SK-N-DZ (cell line): ENCODE measurements at regions not wholly inside any gene's neighbourhood (a gene's known extent, or its start where the extent isn't known, plus 50 kb on each side); places are given as distances from the start of the nearest gene placed in this dataset.

ENCODE experiments used
- DNase-seq: peaks from one replicate; pipeline ENCODE4 v3.0.0-alpha.2; 2015; ENCODE audit warnings: low spot score

DNA sequence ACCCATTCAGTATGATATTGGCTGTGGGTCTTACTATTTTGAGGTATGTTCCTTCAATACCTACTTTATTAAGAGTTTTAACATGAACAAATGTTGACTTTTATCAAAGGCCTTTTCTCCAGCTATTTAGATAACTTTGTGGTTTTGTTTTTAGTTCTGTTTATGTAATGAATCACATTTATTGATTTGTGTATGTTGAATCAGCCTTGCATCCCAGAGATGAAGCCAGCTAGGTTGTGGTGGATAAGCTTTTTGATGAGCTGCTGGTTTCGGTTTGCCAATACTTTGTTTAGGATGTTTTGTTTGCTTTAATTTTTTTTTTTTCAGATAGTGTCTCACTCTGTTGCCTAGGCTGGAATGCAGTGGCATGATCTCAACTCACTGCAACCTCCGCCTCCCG, 609.0 kb upstream of the COX7C start:
- DNase-seq = no peak

DNA sequence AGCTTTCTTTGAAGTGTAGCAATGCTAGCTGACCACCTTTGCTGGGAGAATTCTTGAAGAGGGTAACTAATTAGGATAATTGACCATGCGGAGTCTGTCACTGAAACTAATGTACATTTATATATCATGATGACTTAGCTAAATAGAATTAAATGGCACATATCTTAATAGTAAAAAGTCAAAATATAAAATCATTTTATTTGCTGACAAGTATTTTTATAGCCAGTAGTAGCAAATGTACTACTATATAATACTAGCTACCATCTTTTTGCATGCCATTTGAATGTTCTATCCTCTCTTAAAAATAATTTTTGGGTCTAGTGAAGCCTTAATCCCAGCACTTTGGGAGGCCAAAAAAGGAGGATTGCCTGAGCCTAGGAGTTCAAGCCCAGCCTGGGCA, 605.8 kb upstream of the COX7C start:
- DNase-seq = no peak

DNA sequence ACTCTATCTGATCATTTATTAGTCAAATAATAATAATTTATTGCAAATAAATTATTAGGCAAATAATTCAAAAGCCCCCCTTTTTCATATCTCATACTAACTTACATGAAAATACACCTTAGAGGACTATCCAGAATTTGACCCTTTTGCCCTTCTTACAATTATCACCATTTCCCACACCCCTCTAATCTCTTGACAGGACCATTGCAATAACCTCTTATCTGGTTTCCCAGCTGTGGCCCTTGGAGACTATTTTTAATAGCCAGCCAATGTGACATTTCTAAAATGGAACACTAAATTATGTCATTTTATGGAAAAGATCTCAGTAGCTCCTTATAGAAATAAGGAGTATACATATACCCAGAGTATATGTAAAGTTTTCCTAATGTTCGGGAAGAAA, 588.4 kb upstream of the COX7C start:
- no peak for DNase-seq

DNA sequence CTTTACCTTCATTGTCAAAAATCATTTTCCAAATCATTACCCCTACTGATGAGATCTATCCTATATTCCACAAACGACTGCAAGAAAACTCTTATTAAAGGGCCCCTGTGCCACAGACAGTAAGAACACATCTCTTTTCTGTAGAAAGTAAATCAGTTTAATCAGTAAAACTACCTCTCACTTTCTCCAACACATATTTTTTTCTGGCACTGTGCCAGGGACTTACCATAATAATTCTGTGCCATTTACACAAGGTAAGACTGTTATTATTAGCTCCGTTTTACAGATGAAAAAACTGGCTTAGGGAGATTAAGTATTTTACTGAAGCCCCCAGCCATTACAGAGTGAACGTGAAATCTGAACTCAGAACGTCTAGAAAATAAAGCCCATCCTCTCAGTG, 587.0 kb upstream of the COX7C start:
- DNase-seq = no peak

DNA sequence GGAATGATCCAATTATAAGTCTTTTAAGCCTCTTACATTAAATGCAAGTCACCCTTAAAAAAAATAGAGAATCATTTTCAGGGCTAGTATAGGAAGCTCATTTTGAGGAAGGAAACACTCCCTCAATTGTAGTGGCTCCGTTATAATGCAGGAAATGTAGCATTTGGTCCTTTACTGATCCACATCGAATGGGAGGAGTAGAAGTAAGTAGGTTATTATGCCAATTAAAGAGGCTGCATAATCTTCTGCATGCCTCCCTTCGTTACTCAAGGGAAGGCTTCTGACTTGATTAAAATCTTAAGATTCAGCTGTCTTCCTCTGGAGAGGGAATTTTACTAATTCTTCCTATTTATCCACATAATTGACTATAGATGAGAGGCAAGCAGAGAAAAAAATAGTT, 579.2 kb upstream of the COX7C start:
- no peak for DNase-seq

DNA sequence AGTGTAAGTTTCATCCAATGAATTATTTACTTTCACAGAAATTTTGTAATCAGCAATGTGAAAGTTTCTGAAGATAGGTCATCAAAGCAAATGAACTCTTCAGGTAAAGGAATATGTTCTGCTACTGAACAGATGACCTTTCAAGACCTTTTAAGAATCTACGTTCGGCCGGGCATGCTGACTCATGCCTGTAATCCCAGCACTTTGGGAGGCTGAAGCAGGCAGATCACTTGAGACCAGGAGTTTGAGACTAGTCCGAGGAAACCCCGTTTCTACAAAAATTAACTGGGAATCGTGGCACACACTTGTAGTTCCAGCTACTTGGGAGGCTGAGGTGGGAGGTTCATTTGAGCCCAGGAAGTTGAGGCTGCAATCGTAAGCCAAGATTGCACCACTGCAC, 578.4 kb upstream of the COX7C start:
- no peak for DNase-seq

DNA sequence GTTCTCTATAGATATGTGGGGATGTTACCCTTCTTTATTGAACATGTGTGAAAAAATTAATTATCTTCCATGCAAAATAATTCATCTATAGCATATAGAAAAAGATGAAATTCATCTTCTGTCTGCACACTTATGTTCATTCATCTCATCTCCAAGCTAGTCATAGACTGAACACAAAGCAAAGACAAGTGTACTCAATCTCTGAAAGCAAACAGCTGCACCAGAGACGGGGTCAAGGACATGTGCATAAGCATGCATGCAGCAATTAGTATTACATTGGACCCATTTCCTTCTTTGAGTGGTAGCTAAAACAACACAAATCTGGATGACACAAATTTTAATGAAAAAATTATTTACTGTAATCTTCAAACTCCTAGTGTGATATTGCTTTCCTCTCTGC, 547.0 kb upstream of the COX7C start:
- DNase-seq = no peak

DNA sequence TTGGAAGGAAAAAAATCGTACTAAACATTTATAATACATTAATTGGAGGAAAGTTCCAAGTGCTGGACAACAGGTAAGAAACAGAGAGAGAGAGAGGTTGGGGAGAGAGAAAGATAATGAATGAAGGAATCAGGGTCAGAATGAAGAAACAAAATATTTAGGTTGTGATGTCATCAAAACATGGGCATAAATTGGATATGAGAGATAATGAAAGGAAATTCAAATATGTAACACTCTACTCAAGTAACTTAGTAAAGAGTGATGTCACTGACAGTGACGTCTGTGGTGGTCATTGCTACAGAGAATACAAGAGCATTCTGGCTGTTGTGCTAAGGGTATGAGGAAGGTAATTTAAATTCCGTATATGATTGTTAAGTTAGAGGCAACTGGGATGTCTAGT, 543.4 kb upstream of the COX7C start:
- no peak for DNase-seq

DNA sequence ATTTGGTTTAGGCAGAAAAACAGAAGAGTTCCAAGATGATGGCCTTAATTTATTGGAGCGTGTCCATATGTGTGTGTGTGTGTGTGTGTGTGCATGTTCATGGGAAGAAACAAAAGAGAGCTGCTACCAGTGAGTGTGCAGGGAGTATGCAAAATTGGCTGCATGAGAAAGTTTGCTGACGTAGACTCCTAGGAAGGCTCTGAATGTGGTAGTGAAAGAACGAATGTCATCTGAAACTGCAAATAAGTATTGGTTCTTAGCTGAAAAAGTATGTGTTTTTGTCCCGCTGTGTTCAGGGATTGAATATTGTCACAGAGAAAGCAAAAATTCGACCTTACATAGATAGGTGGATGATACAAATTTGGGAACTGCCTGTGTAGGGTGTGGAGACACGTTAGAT, 542.6 kb upstream of the COX7C start:
- DNase-seq = no peak

DNA sequence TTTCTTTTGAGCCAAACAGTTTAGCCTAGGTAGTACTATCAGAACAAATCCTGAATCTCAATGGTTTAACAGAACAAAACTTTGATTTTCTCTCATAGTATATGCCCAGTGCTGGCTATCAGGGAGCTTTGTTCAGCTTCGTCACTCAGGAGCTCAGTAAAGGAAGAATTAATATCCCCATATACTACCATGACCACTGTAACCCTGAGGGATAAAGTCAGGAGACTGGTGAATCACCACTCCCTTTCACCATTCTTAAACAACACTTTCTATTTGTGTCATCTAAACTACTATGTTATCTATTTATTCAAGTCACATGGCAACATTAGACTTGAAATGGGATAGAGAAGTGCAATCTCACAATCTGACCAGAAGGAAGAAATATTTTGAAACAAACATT, 522.6 kb upstream of the COX7C start:
- DNase-seq = no peak

DNA sequence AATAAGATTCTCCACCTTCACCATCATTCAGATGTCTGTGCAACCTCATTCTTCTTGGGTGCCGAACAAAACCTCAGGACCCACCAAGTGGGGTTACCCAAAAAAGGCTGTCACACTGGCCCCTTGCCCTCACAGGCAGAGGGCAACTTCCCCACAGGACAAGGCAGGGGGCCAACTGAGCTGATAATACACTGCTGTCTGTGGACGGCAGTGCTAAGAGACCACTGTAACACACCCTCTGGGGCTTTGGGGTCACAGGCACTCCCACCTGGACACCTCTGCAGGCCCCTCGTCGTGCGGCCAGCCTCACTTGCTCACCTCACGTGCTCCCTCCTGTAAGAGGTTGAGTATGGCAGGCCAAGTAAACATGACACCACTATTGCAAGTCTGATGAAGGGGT, 515.8 kb upstream of the COX7C start:
- no peak for DNase-seq

DNA sequence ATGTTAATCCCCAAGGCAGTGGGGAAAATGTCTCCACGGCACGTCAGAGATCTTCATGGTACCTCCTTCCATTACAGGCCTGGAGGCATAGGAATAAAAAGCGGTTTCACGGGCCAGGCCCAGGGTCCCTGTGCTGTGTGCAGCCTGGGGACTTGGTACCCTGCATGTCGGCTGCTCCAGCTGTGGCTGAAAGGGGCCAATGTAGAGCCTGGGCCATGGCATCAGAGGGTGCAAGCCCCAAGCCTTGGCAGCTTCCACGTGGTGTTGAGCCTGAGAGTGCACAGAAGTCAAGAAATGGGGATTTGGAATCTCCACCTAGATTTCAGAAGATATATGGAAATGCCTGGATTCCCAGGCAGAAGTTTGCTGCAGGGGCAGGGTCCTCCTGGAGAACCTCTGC, 508.9 kb upstream of the COX7C start:
- no peak for DNase-seq

DNA sequence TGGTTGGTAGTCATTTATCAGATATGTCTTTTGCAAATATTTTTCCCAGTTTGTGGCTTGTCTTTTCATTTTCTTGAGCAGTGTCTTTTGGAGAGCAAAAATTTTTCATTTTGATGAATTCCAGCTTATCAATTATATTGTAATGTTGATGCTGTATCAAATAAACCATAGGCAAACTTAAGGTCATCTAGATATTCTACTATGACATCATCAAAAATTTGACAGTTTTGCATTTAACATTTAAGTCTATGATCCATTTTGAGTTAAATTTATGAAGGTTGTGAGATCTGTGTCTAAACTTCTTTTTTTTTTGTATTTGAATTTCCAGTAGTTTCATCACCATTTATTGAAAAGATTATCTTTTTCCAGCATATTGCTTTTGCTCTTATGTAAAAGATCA, 505.5 kb upstream of the COX7C start:
- no peak for DNase-seq

DNA sequence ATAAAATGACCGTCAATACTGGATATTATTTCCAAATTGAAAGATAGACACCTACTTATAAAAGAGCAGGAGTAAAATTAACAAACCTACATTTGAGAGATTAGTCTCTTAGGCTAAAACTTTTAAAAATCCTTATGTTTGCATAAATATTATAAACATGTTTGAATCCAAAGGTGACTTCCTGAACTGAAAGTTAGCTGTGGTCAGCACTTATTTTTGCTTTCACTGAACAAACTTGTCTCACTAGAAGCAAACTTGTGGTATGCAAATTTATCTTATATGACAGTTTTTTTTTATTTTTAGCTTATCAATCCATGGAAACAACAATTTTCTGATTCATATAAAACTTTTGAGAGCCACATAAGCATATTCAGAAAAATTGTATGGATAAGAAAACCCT, 502.6 kb upstream of the COX7C start:
- DNase-seq = no peak

DNA sequence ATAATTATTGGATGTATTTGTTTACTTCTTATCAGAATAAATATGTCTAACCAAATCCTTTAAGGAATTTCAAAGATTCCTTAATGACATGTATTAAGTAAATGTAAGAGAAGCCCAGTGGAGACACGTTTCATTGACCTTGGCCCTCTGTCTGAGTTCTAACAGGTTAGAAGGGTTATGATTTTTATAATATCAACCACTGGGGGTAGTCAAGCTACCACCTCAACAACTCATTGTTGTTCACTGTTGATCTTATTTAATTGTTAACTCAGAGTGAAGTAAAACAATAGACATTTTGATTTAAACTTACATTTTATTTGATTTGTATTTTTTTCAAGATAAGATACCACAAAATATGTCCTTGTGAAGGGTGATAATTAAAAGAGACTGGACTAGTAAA, 499.2 kb upstream of the COX7C start:
- DNase-seq = no peak

DNA sequence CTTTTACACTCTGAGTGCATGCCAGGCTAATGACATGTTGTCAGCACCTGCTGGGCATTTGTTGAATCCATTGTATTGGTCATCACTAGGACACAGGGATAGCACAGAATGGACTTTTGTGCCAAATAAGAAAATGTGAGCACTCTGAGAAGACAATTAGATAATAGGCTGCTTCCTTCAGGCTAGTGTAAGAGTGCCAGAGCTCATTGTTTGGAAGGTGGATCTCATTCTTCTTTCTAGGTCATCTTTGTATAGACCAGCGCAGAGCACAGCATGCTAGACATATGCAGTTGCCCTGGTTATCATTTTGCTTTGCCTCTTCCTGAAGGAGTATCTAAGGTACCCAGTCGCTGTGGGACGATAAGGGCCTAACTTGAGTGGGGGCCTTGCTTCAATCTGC, 493.4 kb upstream of the COX7C start:
- DNase-seq = no peak

DNA sequence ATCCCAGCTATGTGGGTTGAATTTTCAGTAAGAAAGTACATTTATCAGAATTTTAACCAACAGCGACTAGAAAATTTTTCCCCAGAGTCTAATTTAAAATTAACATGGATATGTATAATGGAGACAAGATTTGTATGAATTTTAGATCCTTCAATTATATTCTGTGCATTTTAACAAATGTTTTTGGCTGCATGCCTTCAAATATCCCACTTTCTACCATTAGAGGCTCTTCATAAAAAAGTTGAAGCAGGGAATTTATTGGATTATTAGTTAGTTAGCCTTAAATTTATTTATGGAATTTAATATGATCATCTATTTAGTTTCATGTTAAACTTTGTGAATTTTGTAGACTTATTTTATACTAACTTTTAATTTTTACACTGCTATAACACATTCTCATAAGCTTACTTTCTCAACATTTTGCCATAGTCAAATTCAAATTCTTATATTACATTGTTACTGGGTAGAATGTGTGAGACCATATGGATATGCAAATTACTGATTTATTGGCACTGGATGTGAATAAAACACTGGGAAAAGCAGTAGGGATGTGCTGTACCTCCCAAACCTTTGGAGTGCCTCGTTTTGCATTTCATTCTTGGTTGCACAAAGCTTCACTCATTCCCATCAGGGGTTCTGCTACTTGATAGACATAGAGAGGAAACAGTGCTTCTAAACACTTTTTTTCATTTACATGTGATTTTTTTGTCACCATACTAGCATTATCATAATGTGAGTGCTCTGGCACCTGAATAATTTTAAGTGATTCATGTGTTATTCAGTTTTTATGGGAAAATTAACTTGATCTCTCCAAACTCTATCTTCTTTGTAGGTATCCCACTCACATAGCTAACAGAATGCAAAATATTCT, 491.8 kb upstream of the COX7C start:
- no peak for DNase-seq

DNA sequence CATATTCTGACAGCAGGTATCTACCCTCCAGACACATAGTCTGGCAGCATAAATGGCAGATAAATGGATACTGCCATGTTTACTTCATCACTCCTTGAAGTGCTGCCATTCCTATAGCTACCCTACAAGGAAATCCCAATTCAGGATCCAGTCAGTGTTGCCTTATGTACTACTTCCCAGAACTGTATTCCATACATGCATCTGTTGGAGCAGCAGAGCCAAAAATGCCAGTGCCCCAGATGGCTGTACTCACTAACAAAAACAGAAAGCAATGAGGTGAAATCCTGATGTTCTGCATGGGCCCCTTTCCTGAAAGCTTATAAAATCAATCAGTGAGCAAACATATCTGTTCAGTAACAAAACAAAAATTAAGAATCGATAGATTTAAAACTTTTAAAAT, 490.0 kb upstream of the COX7C start:
- DNase-seq = no peak

DNA sequence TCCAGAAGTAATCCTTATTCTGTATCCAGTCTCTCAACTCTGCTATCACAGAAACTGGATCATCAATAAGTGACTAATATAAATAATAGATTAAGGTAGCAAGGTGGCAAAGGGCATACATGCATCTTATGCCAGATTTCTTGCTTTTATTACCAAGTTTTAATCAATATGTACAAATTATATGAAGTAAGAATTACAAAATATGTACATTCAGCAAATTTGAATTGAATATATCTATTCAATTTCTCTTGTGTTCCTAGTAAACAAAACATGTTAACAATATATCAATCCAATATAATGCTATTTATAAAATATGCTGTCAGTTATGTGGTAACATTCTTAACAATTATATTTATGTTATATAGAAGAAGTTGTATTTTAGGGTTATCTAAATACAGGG, 488.7 kb upstream of the COX7C start:
- DNase-seq = no peak

DNA sequence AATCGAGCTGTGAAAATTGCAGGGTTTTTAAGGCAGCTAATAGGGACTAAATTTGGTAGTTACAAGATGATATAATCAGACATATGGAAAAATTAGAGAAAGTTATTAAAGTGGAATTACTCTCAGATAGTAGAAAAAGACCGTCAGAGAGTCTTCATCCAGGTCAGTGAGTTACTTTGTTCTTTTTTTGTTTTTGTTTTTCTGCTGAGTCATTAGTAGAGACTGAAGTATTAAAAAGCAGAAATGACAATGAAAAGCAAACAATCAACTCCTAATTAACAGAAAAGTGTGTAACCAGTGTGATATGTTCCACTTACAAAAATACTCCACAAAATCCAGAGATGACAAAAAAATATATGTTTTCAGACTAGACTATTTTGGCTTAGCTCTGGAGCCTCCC, 480.4 kb upstream of the COX7C start:
- no peak for DNase-seq

DNA sequence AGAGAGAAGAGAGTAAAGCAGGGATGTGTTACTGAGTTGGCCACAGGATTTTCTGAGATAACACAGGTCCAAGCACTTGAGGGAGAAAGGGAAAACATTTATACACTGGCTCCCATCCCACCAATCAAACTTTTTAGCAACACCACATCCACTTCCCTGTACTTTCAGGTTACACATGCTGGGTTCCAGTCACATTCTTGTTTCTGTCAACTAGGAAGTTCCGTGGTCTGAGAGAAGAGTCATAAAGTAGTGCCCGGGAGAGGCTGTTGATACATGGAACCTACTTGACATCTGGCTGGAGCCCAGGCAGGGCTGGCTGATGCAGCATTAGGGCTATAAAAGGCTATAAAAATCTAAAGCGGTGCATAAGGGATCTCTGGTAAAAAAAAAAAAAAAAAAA, 473.9 kb upstream of the COX7C start:
- DNase-seq = no peak

DNA sequence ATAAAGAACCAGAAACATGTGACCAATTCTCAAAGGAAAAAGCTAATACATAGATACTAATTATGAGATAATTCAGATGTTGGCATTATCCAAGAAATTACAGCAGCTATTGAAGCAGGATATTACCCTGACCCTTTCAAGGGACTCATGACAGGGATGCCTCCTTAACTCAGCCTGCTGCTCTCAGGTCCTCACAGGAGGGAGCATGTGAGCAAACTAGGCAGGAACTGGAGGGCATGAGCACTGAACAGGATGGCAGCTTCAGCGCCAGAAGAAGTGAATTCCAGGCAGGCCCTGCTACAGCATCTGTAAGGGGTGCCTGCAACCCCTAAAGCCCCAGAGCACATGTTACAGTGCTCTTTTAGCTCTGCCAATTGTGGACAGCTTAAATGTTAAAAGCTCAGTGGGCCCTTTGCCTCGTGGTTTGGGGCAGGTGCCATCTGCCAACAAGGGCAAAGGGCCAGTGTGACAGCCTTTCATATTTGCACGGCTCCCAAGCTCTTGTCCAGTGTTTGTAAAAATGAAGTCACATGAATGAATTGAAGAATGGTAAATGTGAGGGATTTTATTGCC, 464.7 kb upstream of the COX7C start:
- DNase-seq = no peak

DNA sequence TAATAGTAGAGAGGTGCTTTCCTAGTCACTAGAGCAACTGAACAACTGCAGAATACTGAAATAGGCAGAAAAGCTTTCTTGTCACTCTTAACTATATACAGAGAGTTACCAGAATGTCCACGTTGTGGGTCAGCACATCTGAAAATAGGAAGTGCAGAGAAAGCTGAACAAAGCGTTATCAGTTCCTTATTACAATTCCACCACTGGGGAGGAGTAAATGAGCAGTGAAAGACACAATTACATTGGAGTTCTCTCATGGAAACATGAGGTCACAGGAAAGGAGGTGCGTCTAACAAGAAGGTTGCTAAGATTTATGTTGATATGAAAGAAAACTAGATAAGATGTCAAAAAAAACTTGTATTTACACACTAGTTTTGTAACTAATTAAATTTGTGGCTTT, 461.9 kb upstream of the COX7C start:
- no peak for DNase-seq

DNA sequence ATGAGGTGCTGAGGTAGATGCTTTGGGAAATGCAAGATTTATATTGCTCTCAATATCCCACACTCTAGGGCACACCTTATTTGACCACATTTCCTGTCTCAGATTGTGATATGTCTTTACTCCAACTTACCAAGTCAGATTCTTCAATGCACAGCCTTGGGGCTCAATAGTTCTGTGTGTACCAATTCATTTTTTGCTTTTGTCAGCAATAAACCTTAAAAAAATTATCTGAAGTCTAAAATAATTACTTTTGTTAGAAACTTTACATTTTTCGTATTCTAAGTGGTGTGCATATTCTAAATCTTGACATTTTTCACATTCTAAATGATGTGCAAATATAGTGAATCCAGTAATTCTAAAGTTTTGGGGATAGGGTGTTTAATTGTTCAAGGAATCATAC, 447.5 kb upstream of the COX7C start:
- no peak for DNase-seq
